ENCODE measurements at regions not wholly inside any gene's neighbourhood (a gene's known extent, or its start where the extent isn't known, plus 50 kb on each side); places are given as distances from the start of the nearest gene placed in this dataset.

- TF ChIP-seq CTCF (IDR thresholded peaks at IDR 0.05; ENCODE audit: unreplicated experiment in 3 of 3): no peak
- Mint-ChIP-seq H3K27ac (peak overlapping the region in 2 of 3 experiments; percentile 42 to 43), H3K4me1 (peaks cover 9% of the 10 kb centered on the region), H3K36me3 (ENCODE audit: low read depth) (no peaks in the 10 kb centered on the region), H3K4me3 (no peak overlapping the region), H3K27me3 (ENCODE audit: low read depth) (peaks cover 3% of the 10 kb centered on the region), H3K9me3 (peaks cover 3% of the 10 kb centered on the region)
These were observed 93.8 kb upstream of the MTPN start for GRCh38 chr7:136070736-136071505.

GRCh38 chr7:136069840-136070529 lies 92.8 kb upstream of the MTPN start:
- H3K27me3 Mint-ChIP-seq (ENCODE audit: low read depth): no peaks in the 10 kb centered on the region
- H3K4me3 Mint-ChIP-seq: no peak overlapping the region
- H3K9me3 Mint-ChIP-seq: peaks cover 3% of the 10 kb centered on the region
- no peak for TF ChIP-seq CTCF (IDR thresholded peaks at IDR 0.05; ENCODE audit: unreplicated experiment in 3 of 3)
- H3K36me3 Mint-ChIP-seq (ENCODE audit: low read depth): no peaks in the 10 kb centered on the region
- H3K27ac Mint-ChIP-seq: no peak overlapping the region
- peaks cover 11% of the 10 kb centered on the region for H3K4me1 Mint-ChIP-seq

- Mint-ChIP-seq H3K27me3 (ENCODE audit: low read depth) (no peaks in the 10 kb centered on the region), H3K27ac (no peak overlapping the region), H3K36me3 (ENCODE audit: low read depth) (no peaks in the 10 kb centered on the region), H3K4me1 (peaks cover 37% of the 10 kb centered on the region), H3K9me3 (peaks cover 3% of the 10 kb centered on the region), H3K4me3 (no peak overlapping the region)
- no peak for TF ChIP-seq CTCF (IDR thresholded peaks at IDR 0.05; ENCODE audit: unreplicated experiment in 3 of 3)
These were observed 90.1 kb upstream of the MTPN start for GRCh38 chr7:136067277-136067676.

GRCh38 chr7:136066304-136067143 lies 89.4 kb upstream of the MTPN start:
- H3K36me3 Mint-ChIP-seq (ENCODE audit: low read depth): no peaks in the 10 kb centered on the region
- no peak for TF ChIP-seq CTCF (IDR thresholded peaks at IDR 0.05; ENCODE audit: unreplicated experiment in 3 of 3)
- H3K4me1 Mint-ChIP-seq: peaks cover 44% of the 10 kb centered on the region
- peak overlapping the region in 1 of 3 experiments; percentile 43 for H3K27ac Mint-ChIP-seq
- peaks cover 3% of the 10 kb centered on the region for H3K9me3 Mint-ChIP-seq
- H3K4me3 Mint-ChIP-seq: no peak overlapping the region
- H3K27me3 Mint-ChIP-seq (ENCODE audit: low read depth): peaks cover 3% of the 10 kb centered on the region

- Mint-ChIP-seq H3K27me3 (ENCODE audit: low read depth) (peaks cover 3% of the 10 kb centered on the region), H3K36me3 (ENCODE audit: low read depth) (no peaks in the 10 kb centered on the region), H3K27ac (peak overlapping the region in 2 of 3 experiments; percentile 27 to 90), H3K9me3 (peaks cover 3% of the 10 kb centered on the region), H3K4me1 (peaks cover 51% of the 10 kb centered on the region), H3K4me3 (no peak overlapping the region)
- TF ChIP-seq CTCF (IDR thresholded peaks at IDR 0.05; ENCODE audit: unreplicated experiment in 3 of 3): no peak
These were observed 87.6 kb upstream of the MTPN start for GRCh38 chr7:136064627-136065237.

All from nephron (organoid).